Lower leg skin (tissue), 4 donors: ENCODE measurements at regions not wholly inside any gene's neighbourhood (a gene's known extent, or its start where the extent isn't known, plus 50 kb on each side); places are given as distances from the start of the nearest gene placed in this dataset.

Experiments
- DNase-seq, 2 donors: peaks; one replicate each; pipeline ENCODE4 v3.0.0-alpha.2; 2019; ENCODE audit warnings: low spot score in 2 of 2
- H3K4me3 ChIP-seq: fragments of 200-600 bp; sonication (generic); 2 replicates; pipeline ENCODE4 v1.5.1; 2017; ENCODE audit warnings: mild to moderate bottlenecking, low read depth; ENCODE audit not compliant: poor library complexity, severe bottlenecking
- POLR2A ChIP-seq, 2 donors: fragments of 450-650 bp; IDR thresholded peaks; one replicate each; pipeline ENCODE4 v1.6.1; 2016 to 2017; ENCODE audit warnings: antibody characterized with exemption in 2 of 2, mild to moderate bottlenecking in 1 of 2, moderate library complexity in 1 of 2
- WGBS, 2 donors: methylation state at CpG; one replicate each; pipeline ENCODE4 v1.1.5; 2018; 5-methylcytosine and 5-hydroxymethylcytosine counted together
- intact Hi-C: fragments of 100-400 bp; cut with DNase I; formaldehyde crosslinking; loops from one replicate; pipeline ENCODE4 v1.15.0; 2023; ENCODE audit warnings: low total_unique reads
- TF ChIP-seq, protein P1 (sequence below), 3 donors: fragments of 450-650 bp; IDR thresholded peaks; one replicate each; pipeline ENCODE4 v1.5.1; 2016; ENCODE audit warnings: antibody characterized with exemption in 3 of 3, mild to moderate bottlenecking in 3 of 3, moderate library complexity in 2 of 3

DNA sequence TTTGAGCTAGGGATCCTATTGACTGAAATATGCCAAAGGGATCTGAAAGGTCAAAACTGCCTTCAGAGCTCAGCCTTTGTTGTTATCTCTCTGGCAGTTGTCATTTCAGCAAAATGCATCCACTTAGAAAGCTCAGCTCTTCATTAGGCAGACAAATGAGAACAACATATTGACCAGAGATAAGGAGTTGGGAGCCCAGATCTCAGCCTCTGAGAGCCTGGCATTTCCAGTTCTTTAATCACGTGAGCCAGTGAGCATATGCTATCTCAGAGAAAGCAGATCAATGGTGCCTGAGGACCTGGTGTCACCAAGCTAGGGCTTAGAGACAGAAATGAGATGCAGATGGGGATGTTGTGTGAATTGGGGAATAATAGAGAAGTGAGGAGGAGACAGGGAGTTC, 101.1 kb downstream of the DAD1 start:
- no peak for DNase-seq
- 33 to 71% methylated on average over 1 of the region's 1 CpG for WGBS, 2 donors
- H3K4me3 ChIP-seq: no peak overlapping the region
- no peak for TF ChIP-seq POLR2A (IDR thresholded peaks at IDR 0.05)
- TF ChIP-seq, protein P1, sequence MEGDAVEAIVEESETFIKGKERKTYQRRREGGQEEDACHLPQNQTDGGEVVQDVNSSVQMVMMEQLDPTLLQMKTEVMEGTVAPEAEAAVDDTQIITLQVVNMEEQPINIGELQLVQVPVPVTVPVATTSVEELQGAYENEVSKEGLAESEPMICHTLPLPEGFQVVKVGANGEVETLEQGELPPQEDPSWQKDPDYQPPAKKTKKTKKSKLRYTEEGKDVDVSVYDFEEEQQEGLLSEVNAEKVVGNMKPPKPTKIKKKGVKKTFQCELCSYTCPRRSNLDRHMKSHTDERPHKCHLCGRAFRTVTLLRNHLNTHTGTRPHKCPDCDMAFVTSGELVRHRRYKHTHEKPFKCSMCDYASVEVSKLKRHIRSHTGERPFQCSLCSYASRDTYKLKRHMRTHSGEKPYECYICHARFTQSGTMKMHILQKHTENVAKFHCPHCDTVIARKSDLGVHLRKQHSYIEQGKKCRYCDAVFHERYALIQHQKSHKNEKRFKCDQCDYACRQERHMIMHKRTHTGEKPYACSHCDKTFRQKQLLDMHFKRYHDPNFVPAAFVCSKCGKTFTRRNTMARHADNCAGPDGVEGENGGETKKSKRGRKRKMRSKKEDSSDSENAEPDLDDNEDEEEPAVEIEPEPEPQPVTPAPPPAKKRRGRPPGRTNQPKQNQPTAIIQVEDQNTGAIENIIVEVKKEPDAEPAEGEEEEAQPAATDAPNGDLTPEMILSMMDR (IDR thresholded peaks at IDR 0.05): no peak
- intact Hi-C loops: no loop called here

DNA sequence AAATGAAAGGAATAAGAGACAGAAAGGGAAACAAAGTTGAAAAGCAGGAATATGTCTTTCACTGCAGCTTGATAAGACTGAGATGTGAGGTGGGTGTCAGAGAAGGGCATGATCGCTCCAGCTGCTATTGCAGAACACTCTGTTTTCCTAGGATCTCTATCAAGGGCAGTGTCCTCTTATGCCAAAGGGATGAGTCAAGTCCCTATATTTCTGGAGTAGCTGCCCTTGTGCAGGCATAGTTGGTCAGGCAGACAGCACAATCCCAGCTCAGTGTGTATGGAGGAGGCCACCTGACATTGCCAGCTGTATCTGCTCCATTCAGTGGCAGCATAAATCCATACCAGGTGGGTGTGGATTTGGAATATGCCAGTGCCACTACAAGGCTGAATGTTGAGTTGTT, 101.6 kb downstream of the DAD1 start:
- 61 to 80% methylated on average over 1 of the region's 1 CpG for WGBS, 2 donors
- intact Hi-C loops: no loop called here
- no peak for DNase-seq
- no peak for TF ChIP-seq POLR2A (IDR thresholded peaks at IDR 0.05)
- TF ChIP-seq, protein P1 (IDR thresholded peaks at IDR 0.05): no peak
- H3K4me3 ChIP-seq: no peak overlapping the region

DNA sequence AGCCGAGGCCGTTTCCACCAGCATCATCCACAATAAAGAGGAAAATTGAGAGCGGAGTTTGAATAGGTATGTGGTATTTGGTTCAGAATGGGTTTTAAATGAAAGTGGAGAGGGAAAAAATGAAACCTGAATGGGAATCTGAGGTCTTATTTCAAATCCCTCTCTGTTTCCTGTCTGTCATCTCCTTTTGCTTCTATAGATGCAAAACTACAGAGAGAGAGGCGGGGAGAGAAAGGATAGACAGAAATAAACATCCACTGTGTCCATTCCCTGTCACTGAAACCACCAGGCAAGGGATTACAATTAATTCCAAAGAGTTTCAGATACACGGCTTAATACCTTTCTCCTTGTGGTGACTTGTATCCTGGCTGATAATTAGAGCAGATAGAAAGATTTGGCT, 102.3 kb downstream of the DAD1 start:
- DNase-seq: no peak
- WGBS, 2 donors: 44 to 64% methylated on average over 5 of the region's 5 CpGs
- H3K4me3 ChIP-seq: no peak overlapping the region
- TF ChIP-seq POLR2A (IDR thresholded peaks at IDR 0.05): no peak
- TF ChIP-seq, protein P1 (IDR thresholded peaks at IDR 0.05): no peak
- intact Hi-C loops: no loop called here

DNA sequence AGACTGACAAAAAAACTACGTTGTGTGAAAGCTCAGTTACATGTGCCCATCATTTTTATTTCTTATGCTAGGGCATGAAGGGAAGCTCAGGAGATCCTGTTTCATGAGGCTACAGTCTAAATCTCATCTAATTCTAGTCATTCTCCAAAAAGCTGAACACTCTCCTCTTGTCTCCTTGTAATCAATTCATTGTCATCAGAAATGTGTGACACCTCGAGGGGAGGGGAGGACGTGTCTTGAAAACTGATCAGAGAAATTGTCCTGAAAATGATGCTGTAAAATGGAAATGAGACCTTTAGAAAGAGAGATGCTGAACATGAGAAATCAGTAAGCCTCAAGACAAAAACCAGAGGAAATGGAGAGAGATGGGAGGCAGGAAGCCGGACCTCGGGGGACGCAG, 103.4 kb downstream of the DAD1 start:
- intact Hi-C loops: no loop called here
- no peak for TF ChIP-seq POLR2A (IDR thresholded peaks at IDR 0.05)
- TF ChIP-seq, protein P1 (IDR thresholded peaks at IDR 0.05): no peak
- no peak overlapping the region for H3K4me3 ChIP-seq
- 90% methylated on average over 6 of the region's 6 CpGs for WGBS, 2 donors
- DNase-seq: no peak

DNA sequence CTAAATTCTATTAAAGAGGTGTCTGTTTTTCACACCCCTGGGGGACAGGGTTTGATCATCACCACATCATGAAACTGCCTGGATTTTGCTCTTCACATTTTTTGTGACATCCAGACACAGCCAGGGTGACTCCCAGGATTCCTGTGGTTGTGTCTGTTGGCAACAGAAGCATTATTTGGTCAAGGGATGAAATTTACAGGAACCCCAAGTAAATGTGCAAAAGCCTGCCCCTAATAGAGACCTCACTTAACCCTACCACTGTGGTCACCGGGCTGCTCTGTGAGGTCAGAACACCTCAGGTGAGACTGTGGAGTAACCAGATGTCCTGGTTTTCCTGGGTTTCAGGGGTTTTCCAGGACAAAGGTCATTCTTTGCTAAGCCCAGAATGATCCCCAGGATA, 103.8 kb downstream of the DAD1 start:
- WGBS, 2 donors: 78 to 91% methylated on average over 1 of the region's 1 CpG
- intact Hi-C loops: no loop called here
- no peak overlapping the region for H3K4me3 ChIP-seq
- DNase-seq: no peak
- no peak for TF ChIP-seq POLR2A (IDR thresholded peaks at IDR 0.05)
- TF ChIP-seq, protein P1 (IDR thresholded peaks at IDR 0.05): no peak

DNA sequence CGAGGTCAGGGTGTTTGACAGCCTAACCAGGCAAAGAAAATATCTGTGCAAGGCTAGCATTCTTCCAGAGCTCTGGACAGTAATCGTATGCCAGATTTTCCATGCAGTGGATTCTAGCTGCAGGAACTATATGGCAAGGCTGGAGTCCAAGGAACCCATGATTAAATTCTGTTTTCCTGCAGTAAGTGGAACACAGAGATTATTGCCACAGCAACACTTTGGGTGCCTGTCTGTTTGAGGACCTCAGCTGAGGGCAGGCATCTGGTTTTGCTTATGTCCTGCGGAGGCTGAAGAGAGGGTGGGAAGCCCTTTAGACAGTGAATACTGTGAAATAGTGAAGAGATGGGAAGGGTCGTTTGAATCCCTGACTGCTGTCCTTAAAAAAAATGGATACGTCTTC, 104.4 kb downstream of the DAD1 start:
- no peak for DNase-seq
- TF ChIP-seq, protein P1 (IDR thresholded peaks at IDR 0.05): no peak
- TF ChIP-seq POLR2A (IDR thresholded peaks at IDR 0.05): no peak
- intact Hi-C loops: no loop called here
- no peak overlapping the region for H3K4me3 ChIP-seq
- 46 to 66% methylated on average over 5 of the region's 5 CpGs for WGBS, 2 donors
